ENCODE measurements at regions not wholly inside any gene's neighbourhood (a gene's known extent, or its start where the extent isn't known, plus 50 kb on each side); places are given as distances from the start of the nearest gene placed in this dataset.

DNA sequence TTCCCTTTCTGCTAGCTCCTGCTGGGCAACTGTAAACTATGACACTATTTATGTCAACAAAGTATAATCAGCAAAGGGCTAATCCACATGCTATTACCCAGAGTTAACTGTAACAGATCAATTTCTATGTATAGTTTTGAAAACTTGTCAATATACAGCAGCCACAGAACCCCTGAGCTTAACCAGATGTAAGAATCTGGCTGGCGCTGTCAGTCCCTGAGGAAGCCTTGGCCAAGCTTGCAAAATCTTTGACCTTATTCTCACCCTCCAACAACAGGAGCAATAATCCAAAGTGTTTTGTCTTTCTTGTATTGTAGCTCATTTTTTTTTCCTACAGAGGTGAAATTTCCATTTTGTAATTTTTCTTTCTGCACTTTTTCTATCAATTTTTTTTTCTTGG lies 1230.1 kb upstream of the SLC10A2 start:
- H3K27me3 ChIP-seq: no peaks in the 10 kb centered on the region
- no peak for DNase-seq
- no peak for TF ChIP-seq POLR2AphosphoS5 (IDR thresholded peaks at IDR 0.05)
- no peak for TF ChIP-seq POLR2A (IDR thresholded peaks at IDR 0.05)
- no peak for TF ChIP-seq EP300 (IDR thresholded peaks at IDR 0.05)
- TF ChIP-seq, protein P1, sequence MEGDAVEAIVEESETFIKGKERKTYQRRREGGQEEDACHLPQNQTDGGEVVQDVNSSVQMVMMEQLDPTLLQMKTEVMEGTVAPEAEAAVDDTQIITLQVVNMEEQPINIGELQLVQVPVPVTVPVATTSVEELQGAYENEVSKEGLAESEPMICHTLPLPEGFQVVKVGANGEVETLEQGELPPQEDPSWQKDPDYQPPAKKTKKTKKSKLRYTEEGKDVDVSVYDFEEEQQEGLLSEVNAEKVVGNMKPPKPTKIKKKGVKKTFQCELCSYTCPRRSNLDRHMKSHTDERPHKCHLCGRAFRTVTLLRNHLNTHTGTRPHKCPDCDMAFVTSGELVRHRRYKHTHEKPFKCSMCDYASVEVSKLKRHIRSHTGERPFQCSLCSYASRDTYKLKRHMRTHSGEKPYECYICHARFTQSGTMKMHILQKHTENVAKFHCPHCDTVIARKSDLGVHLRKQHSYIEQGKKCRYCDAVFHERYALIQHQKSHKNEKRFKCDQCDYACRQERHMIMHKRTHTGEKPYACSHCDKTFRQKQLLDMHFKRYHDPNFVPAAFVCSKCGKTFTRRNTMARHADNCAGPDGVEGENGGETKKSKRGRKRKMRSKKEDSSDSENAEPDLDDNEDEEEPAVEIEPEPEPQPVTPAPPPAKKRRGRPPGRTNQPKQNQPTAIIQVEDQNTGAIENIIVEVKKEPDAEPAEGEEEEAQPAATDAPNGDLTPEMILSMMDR (IDR thresholded peaks at IDR 0.05): no peak
- H3K36me3 ChIP-seq: no peaks in the 10 kb centered on the region
- no peak overlapping the region for H3K4me3 ChIP-seq
- intact Hi-C loops (cut with DNase I): no loop called here
- H3K9me3 ChIP-seq: no peaks in the 10 kb centered on the region
- no peak overlapping the region for H3K27ac ChIP-seq
- WGBS, 2 donors: 77 to 85% methylated on average over 1 of the region's 1 CpG
- peaks cover 0 to 3% (median 0%) of the 10 kb centered on the region in 4 donors for H3K4me1 ChIP-seq

DNA sequence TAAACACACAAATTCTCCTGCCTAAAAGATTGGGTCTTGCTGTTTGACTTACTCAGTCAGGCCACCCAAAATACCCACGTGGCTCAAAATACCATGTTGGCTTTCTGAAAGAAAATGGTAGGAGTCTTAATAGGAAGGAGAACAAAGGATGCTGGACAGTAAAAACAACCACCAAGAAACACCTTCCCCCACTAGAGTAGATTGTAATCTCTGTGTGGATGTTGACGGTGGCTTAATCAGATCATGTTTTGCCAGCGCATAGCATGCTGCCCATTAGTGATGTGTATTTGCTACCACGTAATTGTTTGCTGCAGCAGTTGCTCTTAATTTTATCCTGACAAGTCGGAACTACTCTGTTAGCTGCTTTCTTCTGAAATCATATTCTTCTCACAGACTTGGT lies 1229.3 kb upstream of the SLC10A2 start:
- TF ChIP-seq, protein P1 (IDR thresholded peaks at IDR 0.05): no peak
- TF ChIP-seq POLR2AphosphoS5 (IDR thresholded peaks at IDR 0.05): no peak
- TF ChIP-seq POLR2A (IDR thresholded peaks at IDR 0.05): no peak
- TF ChIP-seq EP300 (IDR thresholded peaks at IDR 0.05): no peak
- Histone ChIP-seq H3K9me3 (no peaks in the 10 kb centered on the region), H3K27ac (no peak overlapping the region), H3K36me3 (no peaks in the 10 kb centered on the region), H3K27me3 (no peaks in the 10 kb centered on the region), H3K4me3 (no peak overlapping the region), H3K4me1 (peaks cover 0 to 3% (median 0%) of the 10 kb centered on the region in 4 donors)
- WGBS, 2 donors: 77 to 84% methylated on average over 5 of the region's 5 CpGs
- no peak for DNase-seq
- intact Hi-C loops (cut with DNase I): no loop called here

GRCh38 chr13:104289400-104289799 lies 1223.2 kb upstream of the SLC10A2 start:
- Histone ChIP-seq H3K27ac (no peak overlapping the region), H3K9me3 (no peaks in the 10 kb centered on the region), H3K4me3 (no peak overlapping the region), H3K4me1 (no peaks in the 10 kb centered on the region), H3K36me3 (no peaks in the 10 kb centered on the region), H3K27me3 (no peaks in the 10 kb centered on the region)
- intact Hi-C loops (cut with DNase I): no loop called here
- WGBS, 2 donors: 44 to 73% methylated on average over 3 of the region's 3 CpGs
- TF ChIP-seq, protein P1 (IDR thresholded peaks at IDR 0.05): no peak
- no peak for TF ChIP-seq POLR2AphosphoS5 (IDR thresholded peaks at IDR 0.05)
- no peak for DNase-seq

GRCh38 chr13:104288496-104288895 lies 1222.3 kb upstream of the SLC10A2 start:
- no peak overlapping the region for H3K27ac ChIP-seq
- intact Hi-C loops (cut with DNase I): no loop called here
- no peaks in the 10 kb centered on the region for H3K27me3 ChIP-seq
- H3K4me1 ChIP-seq: no peaks in the 10 kb centered on the region
- H3K4me3 ChIP-seq: no peak overlapping the region
- no peaks in the 10 kb centered on the region for H3K36me3 ChIP-seq
- WGBS, 2 donors: 87% methylated on average over 5 of the region's 5 CpGs
- TF ChIP-seq, protein P1 (IDR thresholded peaks at IDR 0.05): no peak
- TF ChIP-seq POLR2A (IDR thresholded peaks at IDR 0.05): no peak
- no peak for TF ChIP-seq EP300 (IDR thresholded peaks at IDR 0.05)
- no peak for TF ChIP-seq POLR2AphosphoS5 (IDR thresholded peaks at IDR 0.05)
- no peak for DNase-seq
- H3K9me3 ChIP-seq: no peaks in the 10 kb centered on the region

- no peak for DNase-seq
- no peaks in the 10 kb centered on the region for H3K9me3 ChIP-seq
- H3K27me3 ChIP-seq: no peaks in the 10 kb centered on the region
- TF ChIP-seq POLR2AphosphoS5 (IDR thresholded peaks at IDR 0.05) (no peak), POLR2A (IDR thresholded peaks at IDR 0.05) (no peak), EP300 (IDR thresholded peaks at IDR 0.05) (no peak)
- TF ChIP-seq, protein P1 (IDR thresholded peaks at IDR 0.05): no peak
- no peaks in the 10 kb centered on the region for H3K36me3 ChIP-seq
- H3K4me3 ChIP-seq: no peak overlapping the region
- H3K27ac ChIP-seq: no peak overlapping the region
- no peaks in the 10 kb centered on the region for H3K4me1 ChIP-seq
- WGBS, 2 donors: 22 to 25% methylated on average over 4 of the region's 4 CpGs
- intact Hi-C loops (cut with DNase I): no loop called here
These were observed 1220.5 kb upstream of the SLC10A2 start for GRCh38 chr13:104286566-104287290.
